Stomach (tissue), 4 donors: ENCODE measurements at regions not wholly inside any gene's neighbourhood (a gene's known extent, or its start where the extent isn't known, plus 50 kb on each side); places are given as distances from the start of the nearest gene placed in this dataset.

ENCODE experiments used
- POLR2A ChIP-seq, 4 donors: fragments of 450-650 bp; IDR thresholded peaks; one replicate each; pipeline ENCODE4 v1.6.1; 2016; ENCODE audit warnings: antibody characterized with exemption in 4 of 4, control low read depth in 2 of 4, mild to moderate bottlenecking in 1 of 4, moderate library complexity in 1 of 4
- POLR2AphosphoS5 ChIP-seq, 3 donors: sonication (generic); formaldehyde crosslinking; IDR thresholded peaks; one replicate each; pipeline ENCODE4 v1.6.1; 2016; ENCODE audit warnings: antibody characterized with exemption in 3 of 3

DNA sequence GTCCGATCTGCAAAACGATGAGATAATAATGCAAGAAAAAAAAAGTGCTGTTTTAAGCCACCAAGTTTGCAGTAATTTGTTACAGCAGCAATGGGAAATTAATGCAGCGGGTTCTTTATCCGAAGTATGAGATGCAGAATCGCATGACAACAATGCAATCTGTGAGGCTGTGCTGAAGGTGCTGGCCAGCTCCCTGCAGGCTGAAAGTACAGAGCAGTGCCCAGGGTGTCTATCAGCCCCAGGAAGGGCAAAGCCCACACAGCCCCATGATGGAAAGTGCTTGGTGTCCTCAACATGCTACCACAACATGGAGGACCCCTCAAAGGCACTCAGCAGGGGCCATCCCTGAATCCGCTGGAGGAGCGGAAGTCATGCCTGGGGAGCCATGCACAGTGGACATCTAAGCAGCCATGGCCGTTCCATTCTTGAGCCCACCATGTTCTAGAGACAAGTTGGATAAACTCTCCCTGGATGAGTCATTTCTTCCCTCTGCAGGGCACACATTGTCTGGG, 199.5 kb upstream of the PFKP start:
- no peak for TF ChIP-seq POLR2AphosphoS5 (IDR thresholded peaks at IDR 0.05)
- no peak for TF ChIP-seq POLR2A (IDR thresholded peaks at IDR 0.05)
